HCT116 (cell line): ENCODE measurements at regions not wholly inside any gene's neighbourhood (a gene's known extent, or its start where the extent isn't known, plus 50 kb on each side); places are given as distances from the start of the nearest gene placed in this dataset.

ENCODE experiments used
- POLR2A ChIP-seq: IDR thresholded peaks from 2 replicates; pipeline ENCODE4 v1.7.0; 2011; ENCODE audit warnings: borderline replicate concordance; ENCODE audit not compliant: insufficient read depth, insufficient read length; ENCODE audit errors: extremely low read depth
- TF ChIP-seq, protein P1 (sequence below): IDR thresholded peaks from 2 replicates; pipeline ENCODE4 v1.6.1; 2012

GRCh38 chr19:30810726-30811125 is 438.5 kb downstream of the ZNF536 start:
- no peak for TF ChIP-seq POLR2A
- TF ChIP-seq, protein P1, sequence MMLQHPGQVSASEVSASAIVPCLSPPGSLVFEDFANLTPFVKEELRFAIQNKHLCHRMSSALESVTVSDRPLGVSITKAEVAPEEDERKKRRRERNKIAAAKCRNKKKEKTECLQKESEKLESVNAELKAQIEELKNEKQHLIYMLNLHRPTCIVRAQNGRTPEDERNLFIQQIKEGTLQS, result no peak
